Fibroblast of upper back skin (primary cell): ENCODE measurements at regions not wholly inside any gene's neighbourhood (a gene's known extent, or its start where the extent isn't known, plus 50 kb on each side); places are given as distances from the start of the nearest gene placed in this dataset.
"Not testable (repeated sequence)": the region's sequence is repeated elsewhere in the genome, so short reads cannot be mapped to it uniquely, and the experiment has no call there.

Experiments used
- DNase-seq: peaks from one replicate; pipeline ENCODE4 v3.0.0-alpha.2; 2013

DNA sequence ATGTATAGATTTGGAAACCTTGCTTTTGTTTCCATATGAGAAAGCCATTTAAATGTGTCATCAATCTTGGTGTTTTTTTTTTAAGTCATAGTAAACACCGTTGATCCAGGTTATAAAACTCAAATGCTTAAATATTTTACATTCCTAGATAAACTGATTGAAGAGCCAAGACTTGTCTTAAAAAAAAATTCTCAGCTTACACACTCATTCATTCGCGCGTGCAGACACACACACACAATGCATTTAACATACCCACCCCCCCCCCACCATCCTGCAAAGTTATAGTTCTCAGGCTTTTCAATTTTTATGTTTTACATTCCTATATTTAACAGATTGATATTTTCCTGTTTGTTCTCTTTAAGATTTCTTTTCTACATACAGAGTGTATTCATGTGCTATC is 536.4 kb downstream of the PRKD1 start:
- no peak for DNase-seq

DNA sequence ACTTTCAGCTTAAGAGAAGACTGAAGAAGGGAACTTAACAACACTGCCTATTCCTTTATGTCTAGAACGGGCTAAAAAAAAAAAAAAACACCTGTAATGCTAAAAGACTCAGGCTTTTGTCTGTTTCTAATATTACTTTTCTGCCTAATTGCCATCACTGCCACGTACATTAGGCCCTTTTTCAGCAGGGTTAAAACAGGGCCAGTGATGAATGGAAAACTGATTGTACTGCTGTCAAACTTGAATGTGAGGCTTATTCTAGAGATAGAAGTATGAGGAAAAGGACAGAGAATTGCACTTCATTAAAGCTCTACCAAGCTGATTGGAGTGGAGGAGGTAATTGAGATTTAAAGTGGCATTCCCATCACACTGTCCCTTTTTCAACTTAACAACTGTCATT is 535.8 kb downstream of the PRKD1 start:
- DNase-seq, result no peak

DNA sequence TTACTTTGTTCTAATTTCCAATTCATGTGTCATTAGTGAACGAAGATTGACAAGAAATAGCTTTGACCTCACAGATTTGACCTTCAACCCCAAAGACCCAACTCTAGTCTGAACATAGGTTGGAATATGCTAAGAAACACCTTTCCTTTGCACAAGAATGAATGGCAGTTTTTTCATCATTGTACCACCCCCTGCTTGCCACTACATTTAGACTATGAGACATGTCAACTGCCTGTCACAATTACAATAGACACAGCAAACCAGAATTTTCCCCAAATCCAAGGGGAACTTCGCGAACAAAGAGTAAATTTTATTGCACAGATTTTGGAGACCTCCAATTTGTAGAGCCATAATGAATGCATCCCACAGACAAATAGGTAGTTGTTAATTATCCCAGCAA is 535.4 kb downstream of the PRKD1 start:
- DNase-seq, result no peak

DNA sequence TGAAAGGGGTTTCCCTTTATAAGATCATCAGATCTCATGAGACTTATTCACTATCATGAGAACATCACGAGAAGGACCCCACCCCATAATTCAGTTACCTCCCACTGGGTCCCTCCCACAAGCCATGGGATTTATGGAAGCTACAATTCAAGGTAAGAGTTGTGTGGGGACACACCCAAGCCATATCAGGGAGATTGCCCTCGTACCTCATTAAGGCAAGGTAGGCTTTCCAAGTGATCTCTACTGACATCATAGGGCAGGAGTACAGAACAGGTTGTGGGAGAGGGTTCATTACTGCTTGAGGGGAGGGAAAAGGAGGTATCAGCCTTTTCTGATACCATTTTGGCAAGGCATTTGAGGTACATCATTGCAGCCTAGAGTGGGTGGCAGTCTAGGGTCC is 524.6 kb downstream of the PRKD1 start:
- DNase-seq, result no peak

DNA sequence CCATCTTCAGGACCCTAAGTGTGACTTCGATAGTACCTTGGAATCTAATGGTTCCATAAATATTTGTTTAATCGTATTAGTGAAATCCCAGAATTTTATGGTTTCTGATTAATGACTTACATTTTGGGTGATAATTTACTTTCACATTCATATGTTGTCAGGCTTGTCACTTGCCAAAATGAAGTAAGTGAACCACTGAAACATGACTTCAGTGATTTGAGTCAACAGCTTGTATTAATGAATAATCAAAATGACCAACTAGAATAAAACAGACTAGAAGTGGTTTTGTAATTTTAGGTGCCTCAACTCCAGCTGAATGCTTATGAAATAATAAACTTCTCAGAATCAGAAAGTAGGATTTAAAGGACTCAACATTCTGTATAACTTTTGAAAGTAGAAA is 517.1 kb downstream of the PRKD1 start:
- no peak for DNase-seq

DNA sequence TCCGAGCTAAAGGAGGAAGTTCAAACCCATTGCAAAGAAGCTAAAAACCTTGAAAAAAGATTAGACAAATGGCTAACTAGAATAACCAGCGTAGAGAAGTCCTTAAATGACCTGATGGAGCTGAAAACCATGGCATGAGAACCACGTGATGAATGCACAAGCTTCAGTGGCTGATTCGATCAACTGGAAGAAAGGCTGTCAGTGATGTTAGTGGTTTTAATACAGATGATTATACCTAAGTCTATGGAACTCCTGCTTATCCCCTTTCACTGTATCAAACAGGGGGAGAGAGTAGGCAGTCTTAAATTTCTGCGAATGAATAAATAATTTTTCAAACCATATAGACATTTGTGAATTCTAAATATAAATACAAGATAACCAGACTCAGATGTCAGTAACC is 512.7 kb downstream of the PRKD1 start:
- not testable (repeated sequence) for DNase-seq

DNA sequence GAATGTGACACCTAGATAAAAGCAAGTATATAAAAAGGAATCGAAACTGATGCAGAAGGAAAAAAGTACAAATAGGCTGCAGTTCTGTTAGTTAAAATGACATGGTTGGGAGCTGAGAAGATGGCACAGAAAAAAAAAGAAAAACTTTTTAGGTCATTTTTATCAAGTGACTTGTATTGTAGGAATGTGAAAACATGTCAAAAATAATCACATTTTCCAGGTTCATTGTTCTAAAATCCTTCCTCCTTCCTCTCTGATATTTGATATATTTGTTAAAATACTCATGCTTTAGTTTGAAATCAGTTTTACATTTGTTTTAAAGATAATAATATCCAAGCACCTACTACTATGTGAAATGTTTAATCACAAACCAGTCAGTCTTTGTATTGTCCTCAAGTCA is 507.9 kb downstream of the PRKD1 start:
- DNase-seq, result no peak

DNA sequence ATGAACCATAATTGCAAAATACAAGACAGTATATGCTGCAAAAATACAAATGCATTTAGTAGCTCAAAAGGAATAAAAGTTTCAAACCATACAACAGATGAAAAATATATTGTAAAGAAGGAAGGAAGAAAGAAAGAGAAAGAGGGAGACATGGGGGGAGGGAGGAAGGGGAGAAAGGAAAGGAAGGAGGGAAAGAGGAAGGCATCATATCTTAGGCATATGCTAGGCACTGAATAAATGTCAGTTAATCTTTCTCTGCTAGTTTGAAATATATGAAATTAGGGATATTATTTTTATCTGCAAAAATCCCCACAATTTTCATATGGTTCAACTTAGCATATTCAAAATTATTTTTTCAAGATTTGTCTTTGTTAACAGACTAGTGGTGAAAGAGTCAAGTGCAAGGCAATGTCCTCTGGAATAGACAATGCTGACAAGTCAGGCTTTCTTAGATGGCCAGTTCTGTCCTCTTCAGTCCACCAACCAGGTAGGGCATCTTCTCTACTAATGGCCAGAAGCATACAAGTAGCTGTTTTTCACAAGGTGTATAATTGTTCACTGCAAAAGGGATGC is 506.4 kb downstream of the PRKD1 start:
- no peak for DNase-seq

DNA sequence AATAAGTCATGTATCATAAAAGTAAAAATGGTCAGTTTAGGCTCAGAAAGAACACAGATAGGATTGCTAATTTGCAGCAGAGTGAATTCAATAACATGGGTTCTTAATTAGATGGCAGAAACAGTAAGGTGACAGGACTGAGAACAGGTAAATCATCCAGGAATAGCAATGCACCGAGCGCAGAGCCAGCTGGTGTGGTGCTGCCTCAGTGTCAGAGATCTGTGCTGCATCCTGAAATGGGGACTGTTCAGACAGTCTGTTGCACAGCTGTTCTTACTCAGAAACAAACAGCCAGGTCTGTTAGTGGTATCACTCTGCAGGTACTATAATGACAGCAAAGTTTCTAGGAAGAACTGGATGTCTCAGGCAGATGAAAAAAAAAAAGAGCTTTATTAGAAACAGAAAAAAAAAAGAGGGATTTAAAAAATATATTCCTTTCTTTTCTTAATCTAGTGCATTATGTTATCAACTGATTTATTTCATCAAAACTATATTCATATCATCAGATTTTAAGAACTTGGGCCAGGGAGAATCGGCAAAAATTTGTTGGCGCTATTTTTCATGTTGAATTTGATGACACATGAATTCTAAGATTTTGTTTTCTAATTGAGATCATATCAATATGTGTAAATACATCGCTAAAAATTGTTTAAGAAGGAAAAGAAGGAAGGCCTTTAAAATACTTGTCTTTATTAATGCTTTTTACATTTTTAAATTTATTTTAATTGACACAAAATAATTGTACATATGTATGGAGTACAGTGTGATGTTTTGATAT is 501.8 kb downstream of the PRKD1 start:
- DNase-seq, result no peak

DNA sequence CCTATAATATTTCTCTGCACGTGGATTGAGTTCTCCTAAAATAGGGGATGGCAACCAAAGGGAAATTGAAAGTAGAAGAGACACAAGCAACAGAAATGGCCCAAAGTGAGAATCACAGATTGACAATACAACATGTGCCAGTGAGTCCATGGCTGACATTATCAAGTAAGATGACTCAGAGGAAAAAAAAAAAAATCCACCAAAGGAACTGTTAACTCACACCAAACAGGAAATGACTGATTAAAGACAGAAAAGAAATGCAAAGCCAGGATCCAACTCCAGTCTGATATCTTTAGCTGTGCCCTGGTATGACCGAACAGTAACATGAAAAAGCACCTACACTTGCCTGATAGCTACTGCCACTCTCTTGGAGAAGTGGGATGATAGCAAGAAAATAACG is 485.0 kb downstream of the PRKD1 start:
- DNase-seq, result peak; percentile 48

DNA sequence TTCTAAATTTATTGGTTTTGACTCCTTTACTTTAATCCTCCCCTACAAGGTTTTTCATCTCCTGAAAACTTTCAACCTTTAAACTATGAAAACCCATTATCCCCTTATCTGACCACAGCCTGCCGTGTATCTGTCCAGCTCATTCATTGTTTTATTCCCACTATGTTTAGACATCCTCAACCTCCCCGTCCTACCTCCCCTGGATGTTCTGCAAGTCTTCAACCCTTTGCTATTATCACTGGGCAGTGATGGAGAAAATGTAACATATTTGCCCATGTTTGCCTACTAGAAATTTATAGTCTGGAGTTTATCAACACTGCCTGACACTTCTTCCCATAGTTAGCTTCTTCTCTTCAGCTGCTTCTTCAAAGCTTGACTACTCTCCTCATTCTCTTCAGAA is 483.4 kb downstream of the PRKD1 start:
- no peak for DNase-seq

DNA sequence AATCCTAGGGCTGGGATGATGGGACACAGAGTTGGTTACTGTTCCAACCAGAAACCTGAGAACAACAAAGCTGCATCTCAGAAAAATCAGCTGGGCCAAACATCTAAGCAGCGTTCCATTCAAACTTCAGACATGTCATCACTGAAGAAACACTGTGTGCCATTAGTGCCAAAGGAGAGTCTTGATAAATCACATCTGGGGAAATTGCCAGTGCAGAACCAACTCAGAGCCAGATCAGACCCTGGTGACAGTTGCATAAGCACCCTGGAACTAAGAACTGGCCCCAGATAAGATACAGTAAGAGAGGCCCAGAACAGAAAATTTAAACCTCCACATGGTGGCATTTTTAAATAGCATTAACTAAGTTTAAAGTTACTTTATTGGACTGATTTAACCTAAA is 482.8 kb downstream of the PRKD1 start:
- no peak for DNase-seq

DNA sequence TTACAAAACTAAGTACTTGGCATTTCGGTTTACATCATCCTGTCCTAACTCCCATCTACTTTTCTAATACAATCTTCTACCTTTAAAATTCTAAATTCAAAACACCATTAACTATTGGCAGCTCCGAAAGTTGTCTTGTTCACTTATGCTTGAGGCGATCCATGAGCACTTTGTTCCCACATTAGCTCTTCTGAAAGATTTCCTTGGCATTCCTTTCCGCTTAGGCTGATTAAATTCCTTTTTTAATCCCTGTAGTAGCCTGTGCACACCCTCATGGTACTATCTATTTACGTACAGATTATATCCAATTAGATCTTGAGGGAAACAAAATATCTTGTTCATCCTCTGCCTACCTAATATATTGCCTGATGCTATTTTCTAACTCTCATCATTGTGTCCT is 480.7 kb downstream of the PRKD1 start:
- DNase-seq, result no peak

DNA sequence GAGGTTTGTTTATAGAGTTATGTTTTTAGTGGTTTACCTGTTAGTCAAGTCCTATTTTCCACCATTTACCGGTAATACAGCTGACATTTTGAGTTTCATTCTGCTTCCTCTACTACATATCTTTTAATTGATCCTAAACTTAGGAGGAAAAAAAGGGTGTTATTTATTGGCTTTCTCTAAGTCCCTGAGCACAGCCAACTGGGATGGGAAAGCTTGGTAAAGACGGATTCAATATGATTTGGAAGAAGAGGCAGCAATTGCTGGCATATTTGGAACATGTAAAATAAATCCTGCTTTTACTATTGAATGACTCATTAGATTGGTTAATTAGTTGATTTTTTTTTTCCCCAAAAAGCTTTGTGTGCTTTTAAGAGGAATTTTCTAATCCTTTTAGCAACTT is 475.7 kb downstream of the PRKD1 start:
- no peak for DNase-seq

DNA sequence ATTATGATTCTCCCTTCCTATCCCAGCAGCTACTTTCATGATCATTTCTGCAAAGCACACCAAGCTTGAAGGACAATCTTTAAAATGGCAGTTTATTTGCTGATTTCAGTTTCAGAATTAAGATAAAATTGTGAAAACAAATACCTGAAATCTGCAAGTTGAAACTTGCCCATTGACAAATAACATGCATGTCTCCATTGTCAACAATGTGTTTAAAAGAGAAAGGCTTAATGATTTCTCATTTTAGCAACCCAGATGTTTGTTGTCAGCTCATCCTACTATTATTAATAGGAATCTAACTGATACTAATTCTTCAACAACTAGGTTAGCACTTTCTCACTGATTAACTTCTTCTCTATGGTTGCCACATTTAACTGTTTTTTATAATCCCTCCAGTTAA is 474.6 kb downstream of the PRKD1 start:
- no peak for DNase-seq

DNA sequence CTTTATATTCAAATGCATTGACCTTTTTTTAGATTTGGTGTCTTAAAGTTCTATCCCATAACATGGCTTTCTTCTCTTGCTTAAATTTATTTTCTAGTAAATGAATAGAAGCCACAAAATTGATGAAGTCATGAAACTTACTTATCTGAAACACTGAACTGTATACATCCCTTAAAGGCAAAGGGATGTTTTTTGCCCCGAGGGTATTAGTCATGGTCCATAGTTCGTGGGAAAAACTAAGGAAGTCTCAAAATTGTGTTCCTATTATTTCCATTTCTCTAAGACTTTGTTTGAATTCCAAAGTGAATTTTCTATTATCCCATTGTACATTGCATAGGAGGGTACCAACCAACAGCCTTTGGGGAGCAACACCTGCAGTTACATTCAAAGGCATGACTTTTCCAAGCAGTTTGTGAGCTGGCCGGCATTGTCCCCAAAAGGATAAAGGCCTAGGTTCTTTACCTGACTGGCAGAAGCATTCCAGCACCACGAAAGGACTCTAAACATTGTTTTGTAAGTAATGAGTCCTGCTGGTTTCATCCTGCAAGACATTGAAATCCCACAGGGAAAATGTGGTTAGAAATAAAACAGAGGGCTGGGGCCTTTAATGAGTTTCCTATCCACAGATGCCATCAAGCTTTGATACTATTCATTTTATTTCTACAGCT is 473.5 kb downstream of the PRKD1 start:
- DNase-seq, result no peak

DNA sequence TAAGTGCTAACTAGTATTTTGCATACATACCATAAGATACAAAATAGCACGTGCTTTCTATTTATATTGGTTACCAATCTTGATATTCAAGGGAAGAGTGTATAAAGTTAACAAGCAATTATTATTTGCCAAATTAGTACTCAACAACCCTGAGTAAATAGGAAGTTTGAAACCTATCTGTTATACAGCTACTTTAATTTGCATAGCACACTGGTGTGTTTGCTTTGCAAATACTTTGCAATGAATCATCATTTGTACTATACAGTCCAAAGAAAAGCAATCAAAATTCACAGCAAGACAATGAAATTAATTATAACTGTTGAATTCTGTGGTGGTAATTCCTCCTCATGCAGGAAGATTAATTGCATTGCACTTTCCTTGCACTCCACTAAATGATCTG is 469.1 kb downstream of the PRKD1 start:
- no peak for DNase-seq

DNA sequence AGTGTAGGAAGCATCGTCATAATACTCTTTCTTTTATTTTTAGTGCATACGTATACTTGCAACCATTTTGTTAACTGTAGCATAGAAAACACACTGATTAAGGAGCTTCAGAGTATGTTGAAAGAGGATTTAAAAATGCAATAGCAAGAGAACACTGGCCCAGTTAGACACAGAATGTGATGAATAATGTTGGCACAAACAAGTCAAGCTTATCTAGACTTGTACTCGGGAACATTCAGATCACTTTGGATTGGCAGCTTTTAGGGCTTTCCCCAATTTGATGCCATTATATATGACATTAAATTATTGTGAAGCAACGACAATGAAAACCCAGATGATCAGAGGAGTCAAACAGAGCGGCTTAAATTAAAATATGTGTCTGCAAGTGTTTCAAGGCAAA is 468.1 kb downstream of the PRKD1 start:
- DNase-seq, result no peak

DNA sequence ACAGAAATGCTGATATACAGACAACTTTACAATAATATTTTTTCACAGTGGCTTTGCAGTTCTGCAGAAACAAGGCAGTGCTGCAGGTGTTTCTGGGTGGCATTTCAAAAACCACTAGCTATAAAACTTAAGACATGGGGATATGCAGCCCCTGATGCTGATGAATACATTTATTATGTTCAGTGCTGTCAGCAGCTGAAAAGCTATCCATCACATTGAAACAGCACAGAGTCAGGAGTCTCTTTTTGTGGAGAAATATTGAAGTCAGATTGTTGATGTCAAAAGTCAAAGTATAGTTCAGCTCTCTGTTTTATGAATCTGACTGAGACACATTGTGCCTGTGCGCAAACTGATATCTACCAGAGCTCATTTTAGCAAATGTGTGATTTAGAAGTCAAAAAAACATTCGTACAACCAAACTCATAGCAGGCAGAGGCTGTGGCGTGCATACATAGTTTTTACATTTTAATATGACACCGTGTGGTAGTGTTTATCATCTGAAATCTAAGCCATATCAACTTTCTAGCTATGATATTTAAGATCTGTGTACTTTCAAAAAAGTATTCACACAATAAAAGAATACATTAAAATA is 467.6 kb downstream of the PRKD1 start:
- DNase-seq, result no peak

DNA sequence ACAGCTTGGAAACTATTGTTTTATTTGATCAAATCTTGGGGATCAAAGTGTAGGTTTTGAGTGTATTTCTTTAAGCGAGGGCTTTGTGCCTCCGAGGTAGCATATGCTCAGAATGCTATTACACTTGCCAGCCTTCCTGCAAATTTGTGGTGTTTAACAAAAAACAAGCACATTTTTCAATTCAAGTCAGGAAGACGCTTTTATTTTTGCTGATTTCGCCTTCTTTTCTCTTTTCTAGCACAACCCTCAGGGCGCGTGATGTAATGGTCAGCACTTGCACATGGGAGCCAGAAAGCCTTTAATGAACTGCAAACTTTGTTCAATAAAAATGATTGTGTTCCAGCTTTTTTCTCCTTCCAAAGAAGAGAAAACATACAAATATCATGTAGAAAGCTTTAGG is 466.5 kb downstream of the PRKD1 start:
- DNase-seq, result no peak

DNA sequence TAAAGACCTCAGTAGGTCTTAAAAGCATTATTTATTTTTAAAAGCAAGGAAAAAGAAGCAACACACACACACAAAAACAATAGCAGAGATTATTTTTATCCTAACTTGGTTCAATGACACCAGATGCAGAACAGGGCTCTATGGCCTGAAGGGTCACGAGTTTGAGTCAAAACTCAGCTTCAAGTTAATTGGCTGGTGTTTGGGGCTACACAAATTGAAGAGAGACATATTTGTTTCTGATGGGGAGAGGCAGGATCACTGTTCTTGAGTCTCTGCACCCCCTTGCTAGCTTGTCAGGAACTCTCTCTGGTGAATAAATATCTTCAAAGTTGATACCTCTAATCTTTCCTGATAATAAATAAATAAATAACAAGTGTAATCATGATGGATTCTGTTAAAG is 466.1 kb downstream of the PRKD1 start:
- DNase-seq, result no peak

DNA sequence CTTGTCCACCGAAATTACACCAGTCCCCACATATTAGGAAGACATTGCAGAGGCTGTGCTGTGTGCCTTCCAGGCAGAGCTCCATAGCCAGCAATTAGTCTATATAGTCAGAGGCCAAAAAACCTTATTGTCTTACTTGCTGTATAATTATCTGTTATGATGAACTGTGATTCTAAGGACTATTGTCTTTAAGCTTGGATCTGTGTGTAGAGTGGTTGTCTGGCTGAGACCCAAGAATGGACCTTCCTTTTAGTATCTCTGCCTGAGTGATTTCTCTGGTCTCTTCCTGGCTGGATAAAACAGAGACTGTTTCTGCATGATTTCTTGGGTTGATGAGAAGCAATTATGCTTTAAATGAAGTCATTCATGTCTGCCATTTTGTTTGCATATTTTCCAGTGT is 465.3 kb downstream of the PRKD1 start:
- DNase-seq, result no peak

DNA sequence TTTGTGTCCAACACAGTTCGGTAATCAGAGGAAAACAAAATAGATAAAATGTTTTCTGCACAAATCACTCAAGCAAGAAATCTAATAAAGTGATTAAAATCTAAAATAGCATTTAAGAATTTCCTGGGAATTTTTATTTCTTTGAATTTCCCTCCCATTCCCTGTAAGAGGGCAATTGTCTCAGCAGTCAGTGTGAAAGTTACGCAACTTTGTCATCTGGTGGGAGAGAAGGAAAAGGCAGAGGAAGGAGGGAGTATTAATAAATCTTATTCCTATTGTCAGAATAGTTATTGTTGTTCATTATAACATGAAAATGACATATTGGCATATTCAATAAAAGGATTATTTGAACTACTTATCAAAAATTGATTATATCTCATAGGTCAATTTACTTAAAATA is 464.9 kb downstream of the PRKD1 start:
- DNase-seq, result no peak

DNA sequence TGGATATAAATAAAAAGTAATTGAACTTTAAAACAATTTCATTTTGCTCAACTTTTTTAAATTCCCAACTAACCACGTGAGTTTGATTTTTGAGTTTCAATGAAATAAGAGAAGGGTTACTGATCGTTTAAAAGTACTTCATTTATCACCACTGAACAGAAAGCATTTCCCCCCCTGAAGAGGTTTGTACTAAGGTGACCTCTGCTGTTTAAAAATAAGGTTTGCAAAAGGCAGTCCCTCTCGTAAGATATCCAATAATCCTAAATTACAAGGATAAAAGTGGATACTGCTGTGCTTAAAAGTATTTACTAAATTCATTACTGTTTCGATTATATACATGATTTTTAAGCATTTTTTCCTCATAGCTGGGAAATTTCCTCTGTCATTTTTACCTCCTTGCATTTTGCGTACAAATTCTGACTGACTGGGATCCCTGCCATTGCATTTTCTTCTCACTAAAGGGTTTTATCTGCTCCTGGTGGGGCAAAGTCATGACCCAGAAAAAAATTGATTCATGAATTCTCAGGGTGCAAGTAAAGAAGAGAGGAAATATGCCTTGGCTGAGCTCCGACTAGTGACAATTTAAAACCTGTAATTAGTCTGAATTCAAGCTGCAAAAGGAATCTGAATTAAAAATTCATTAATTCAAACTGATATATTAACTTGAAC is 463.8 kb downstream of the PRKD1 start:
- DNase-seq, result peak; percentile 5
